ENCODE measurements at regions not wholly inside any gene's neighbourhood (a gene's known extent, or its start where the extent isn't known, plus 50 kb on each side); places are given as distances from the start of the nearest gene placed in this dataset.
"Not testable (repeated sequence)": the region's sequence is repeated elsewhere in the genome, so short reads cannot be mapped to it uniquely, and the experiment has no call there.

- not testable (repeated sequence) for H3K36me3 ChIP-seq (ENCODE audit: control insufficient read depth in 1 of 2, insufficient read depth in 2 of 2, low read length in 2 of 2); H4K8ac ChIP-seq (ENCODE audit: low read depth, low read length); H2AFZ ChIP-seq (ENCODE audit: insufficient read depth, low read length, poor library complexity); H3K79me2 ChIP-seq (ENCODE audit: control insufficient read depth, insufficient read depth, low read length, poor library complexity); H3K4ac ChIP-seq (ENCODE audit: low read depth, low read length); H2AK5ac ChIP-seq (ENCODE audit: low read length); H3K4me1 ChIP-seq (ENCODE audit: control insufficient read depth in 1 of 2, insufficient read depth in 2 of 2, low read length in 2 of 2); H3K27ac ChIP-seq (ENCODE audit: low read depth, low read length); H3K23ac ChIP-seq (ENCODE audit: low read length); H2BK12ac ChIP-seq (ENCODE audit: low read length); H3K4me2 ChIP-seq (ENCODE audit: low read length); DNase-seq; H4K12ac ChIP-seq (ENCODE audit: low read depth, low read length); H2BK5ac ChIP-seq (ENCODE audit: low read depth, low read length, poor library complexity); H3K18ac ChIP-seq (ENCODE audit: low read length); H2BK120ac ChIP-seq (ENCODE audit: insufficient read depth, low read length, poor library complexity); H4K91ac ChIP-seq (ENCODE audit: low read depth, low read length); H3K9me3 ChIP-seq (ENCODE audit: insufficient read depth, low read depth, low read length); H3K9ac ChIP-seq (ENCODE audit: low read length); H3K27me3 ChIP-seq (ENCODE audit: insufficient read depth, low read length); H3K14ac ChIP-seq (ENCODE audit: low read length); H3K4me3 ChIP-seq (ENCODE audit: low read depth, low read length); H3K79me1 ChIP-seq (ENCODE audit: low read length)
- WGBS (ENCODE audit: extremely low coverage, insufficient coverage, insufficient read length): no CpG with 5 or more reads among the region's 22 CpGs
Observed at GRCh38 chr3:187862701-187863277, 117.5 kb upstream of the BCL6 start.

GRCh38 chr3:187870360-187871203, 125.3 kb upstream of the BCL6 start:
- Histone ChIP-seq H3K4me1 (ENCODE audit: control insufficient read depth in 1 of 2, insufficient read depth in 2 of 2, low read length in 2 of 2) (no peaks in the 10 kb centered on the region), H3K18ac (ENCODE audit: low read length) (no peak overlapping the region), H3K27ac (ENCODE audit: low read depth, low read length) (no peak overlapping the region), H4K12ac (ENCODE audit: low read depth, low read length) (no peak overlapping the region), H3K4ac (ENCODE audit: low read depth, low read length) (no peak overlapping the region), H2AFZ (ENCODE audit: insufficient read depth, low read length, poor library complexity) (no peak overlapping the region), H3K4me3 (ENCODE audit: low read depth, low read length) (no peak overlapping the region), H3K23ac (ENCODE audit: low read length) (no peak overlapping the region), H2BK12ac (ENCODE audit: low read length) (no peak overlapping the region), H3K9ac (ENCODE audit: low read length) (no peak overlapping the region), H4K8ac (ENCODE audit: low read depth, low read length) (no peak overlapping the region), H4K91ac (ENCODE audit: low read depth, low read length) (no peak overlapping the region), H2AK5ac (ENCODE audit: low read length) (no peak overlapping the region), H3K9me3 (ENCODE audit: insufficient read depth, low read depth, low read length) (no peaks in the 10 kb centered on the region), H3K14ac (ENCODE audit: low read length) (no peak overlapping the region), H3K79me2 (ENCODE audit: control insufficient read depth, insufficient read depth, low read length, poor library complexity) (no peaks in the 10 kb centered on the region), H3K79me1 (ENCODE audit: low read length) (no peaks in the 10 kb centered on the region), H3K4me2 (ENCODE audit: low read length) (no peak overlapping the region), H2BK5ac (ENCODE audit: low read depth, low read length, poor library complexity) (no peak overlapping the region), H2BK120ac (ENCODE audit: insufficient read depth, low read length, poor library complexity) (no peak overlapping the region), H3K27me3 (ENCODE audit: insufficient read depth, low read length) (no peaks in the 10 kb centered on the region), H3K36me3 (ENCODE audit: control insufficient read depth in 1 of 2, insufficient read depth in 2 of 2, low read length in 2 of 2) (no peaks in the 10 kb centered on the region)
- no CpG with 5 or more reads among the region's 5 CpGs for WGBS (ENCODE audit: extremely low coverage, insufficient coverage, insufficient read length)
- no peak for DNase-seq

DNA sequence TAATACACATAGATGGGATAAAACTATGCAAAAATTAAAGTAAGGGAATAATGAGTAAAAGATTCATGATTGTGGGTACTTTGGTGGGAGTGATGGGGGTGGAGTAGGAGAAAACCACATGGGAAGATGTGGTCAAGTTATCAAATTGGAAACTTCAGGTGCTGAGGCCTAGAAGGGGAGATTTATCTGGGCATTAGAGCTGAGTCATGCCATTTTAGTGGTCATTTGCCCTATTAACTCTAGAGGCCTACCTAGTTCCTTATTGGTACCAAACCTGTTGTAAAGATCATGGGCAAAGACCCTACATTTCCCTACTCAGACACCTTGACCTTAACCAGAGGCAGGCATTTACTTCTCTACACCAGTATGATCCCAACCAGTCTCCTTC, 125.9 kb upstream of the BCL6 start:
- H3K9me3 ChIP-seq (ENCODE audit: insufficient read depth, low read depth, low read length): no peaks in the 10 kb centered on the region
- no peak overlapping the region for H3K4me3 ChIP-seq (ENCODE audit: low read depth, low read length)
- H2BK5ac ChIP-seq (ENCODE audit: low read depth, low read length, poor library complexity): no peak overlapping the region
- no peak overlapping the region for H3K27ac ChIP-seq (ENCODE audit: low read depth, low read length)
- no peak overlapping the region for H4K8ac ChIP-seq (ENCODE audit: low read depth, low read length)
- no peaks in the 10 kb centered on the region for H3K4me1 ChIP-seq (ENCODE audit: control insufficient read depth in 1 of 2, insufficient read depth in 2 of 2, low read length in 2 of 2)
- H3K27me3 ChIP-seq (ENCODE audit: insufficient read depth, low read length): no peaks in the 10 kb centered on the region
- no peak overlapping the region for H3K23ac ChIP-seq (ENCODE audit: low read length)
- H3K79me2 ChIP-seq (ENCODE audit: control insufficient read depth, insufficient read depth, low read length, poor library complexity): no peaks in the 10 kb centered on the region
- no peak overlapping the region for H4K91ac ChIP-seq (ENCODE audit: low read depth, low read length)
- no peak overlapping the region for H2AK5ac ChIP-seq (ENCODE audit: low read length)
- DNase-seq: no peak
- H3K4ac ChIP-seq (ENCODE audit: low read depth, low read length): no peak overlapping the region
- no peak overlapping the region for H2BK120ac ChIP-seq (ENCODE audit: insufficient read depth, low read length, poor library complexity)
- no peak overlapping the region for H2AFZ ChIP-seq (ENCODE audit: insufficient read depth, low read length, poor library complexity)
- no peak overlapping the region for H3K9ac ChIP-seq (ENCODE audit: low read length)
- H2BK12ac ChIP-seq (ENCODE audit: low read length): no peak overlapping the region
- H3K18ac ChIP-seq (ENCODE audit: low read length): no peak overlapping the region
- H4K12ac ChIP-seq (ENCODE audit: low read depth, low read length): no peak overlapping the region
- no peak overlapping the region for H3K4me2 ChIP-seq (ENCODE audit: low read length)
- H3K36me3 ChIP-seq (ENCODE audit: control insufficient read depth in 1 of 2, insufficient read depth in 2 of 2, low read length in 2 of 2): no peaks in the 10 kb centered on the region
- no peaks in the 10 kb centered on the region for H3K79me1 ChIP-seq (ENCODE audit: low read length)
- no peak overlapping the region for H3K14ac ChIP-seq (ENCODE audit: low read length)

GRCh38 chr3:187871848-187872247, 126.6 kb upstream of the BCL6 start:
- Histone ChIP-seq H3K18ac (ENCODE audit: low read length) (no peak overlapping the region), H3K14ac (ENCODE audit: low read length) (no peak overlapping the region), H3K9ac (ENCODE audit: low read length) (no peak overlapping the region), H3K79me2 (ENCODE audit: control insufficient read depth, insufficient read depth, low read length, poor library complexity) (no peaks in the 10 kb centered on the region), H3K27me3 (ENCODE audit: insufficient read depth, low read length) (no peaks in the 10 kb centered on the region), H4K91ac (ENCODE audit: low read depth, low read length) (no peak overlapping the region), H2BK120ac (ENCODE audit: insufficient read depth, low read length, poor library complexity) (no peak overlapping the region), H4K12ac (ENCODE audit: low read depth, low read length) (no peak overlapping the region), H4K8ac (ENCODE audit: low read depth, low read length) (no peak overlapping the region), H3K79me1 (ENCODE audit: low read length) (no peaks in the 10 kb centered on the region), H3K23ac (ENCODE audit: low read length) (no peak overlapping the region), H3K27ac (ENCODE audit: low read depth, low read length) (no peak overlapping the region), H3K9me3 (ENCODE audit: insufficient read depth, low read depth, low read length) (no peaks in the 10 kb centered on the region), H2AFZ (ENCODE audit: insufficient read depth, low read length, poor library complexity) (no peak overlapping the region), H3K4me1 (ENCODE audit: control insufficient read depth in 1 of 2, insufficient read depth in 2 of 2, low read length in 2 of 2) (no peaks in the 10 kb centered on the region), H2BK12ac (ENCODE audit: low read length) (no peak overlapping the region), H3K4ac (ENCODE audit: low read depth, low read length) (no peak overlapping the region), H2AK5ac (ENCODE audit: low read length) (no peak overlapping the region), H3K36me3 (ENCODE audit: control insufficient read depth in 1 of 2, insufficient read depth in 2 of 2, low read length in 2 of 2) (no peaks in the 10 kb centered on the region), H3K4me2 (ENCODE audit: low read length) (no peak overlapping the region), H3K4me3 (ENCODE audit: low read depth, low read length) (no peak overlapping the region), H2BK5ac (ENCODE audit: low read depth, low read length, poor library complexity) (no peak overlapping the region)
- no peak for DNase-seq
- no CpG with 5 or more reads among the region's 1 CpG for WGBS (ENCODE audit: extremely low coverage, insufficient coverage, insufficient read length)
